Testis (tissue), 2 donors: ENCODE measurements at regions not wholly inside any gene's neighbourhood (a gene's known extent, or its start where the extent isn't known, plus 50 kb on each side); places are given as distances from the start of the nearest gene placed in this dataset.

Source experiments
- DNase-seq: peaks from one replicate; pipeline ENCODE4 v3.0.0-alpha.2; 2019
- H3K27ac ChIP-seq, 2 donors: fragments of 200-600 bp; sonication (generic); one replicate each; pipeline ENCODE4 v1.5.1; 2019
- H3K27me3 ChIP-seq: fragments of 200-600 bp; sonication (generic); one replicate; pipeline ENCODE4 v1.5.1; 2019
- H3K36me3 ChIP-seq: fragments of 200-600 bp; sonication (generic); one replicate; pipeline ENCODE4 v1.5.1; 2017; ENCODE audit warnings: low read depth; ENCODE audit errors: missing control alignments
- H3K4me1 ChIP-seq: fragments of 200-600 bp; sonication (generic); one replicate; pipeline ENCODE4 v1.5.1; 2019
- H3K4me3 ChIP-seq, 2 donors: fragments of 200-600 bp; sonication (generic); one replicate each; pipeline ENCODE4 v1.5.1; 2017 to 2019
- H3K9me3 ChIP-seq: fragments of 200-600 bp; sonication (generic); one replicate; pipeline ENCODE4 v1.5.1; 2017
- CTCF ChIP-seq, 3 experiments: fragments of 450-650 bp in 2 of 3; fragments of 200-600 bp in 1 of 3; sonication (generic) in 1 of 3; IDR thresholded peaks; one replicate each; pipeline ENCODE4 v1.5.1; 2016 to 2019; ENCODE audit warnings: antibody characterized with exemption in 3 of 3, mild to moderate bottlenecking in 2 of 3, moderate library complexity in 1 of 3
- POLR2A ChIP-seq: fragments of 450-650 bp; IDR thresholded peaks from one replicate; pipeline ENCODE4 v1.6.1; 2017; ENCODE audit warnings: antibody characterized with exemption, mild to moderate bottlenecking, moderate library complexity
- WGBS, 2 donors: methylation state at CpG; one replicate each; pipeline ENCODE4 v1.1.5; 2018; 5-methylcytosine and 5-hydroxymethylcytosine counted together
- intact Hi-C: fragments of 100-400 bp; cut with DNase I; formaldehyde crosslinking; loops from one replicate; pipeline ENCODE4 v1.15.1; 2023; ENCODE audit warnings: low total_unique reads

- WGBS, 2 donors = 64 to 67% methylated on average over 1 of the region's 1 CpG
- no peak for DNase-seq
- Histone ChIP-seq H3K9me3 (no peaks in the 10 kb centered on the region), H3K4me3 (no peak overlapping the region), H3K27ac (no peak overlapping the region), H3K4me1 (no peaks in the 10 kb centered on the region), H3K36me3 (no peaks in the 10 kb centered on the region), H3K27me3 (no peaks in the 10 kb centered on the region)
- intact Hi-C loops = no loop called here
- TF ChIP-seq CTCF (IDR thresholded peaks at IDR 0.05) (no peak), POLR2A (no peak)
These were observed 123.1 kb upstream of the UMPS start for GRCh38 chr3:124607163-124607562.

GRCh38 chr3:124609402-124609801 is 120.8 kb upstream of the UMPS start:
- DNase-seq = no peak
- 96 to 100% methylated on average over 3 of the region's 3 CpGs for WGBS, 2 donors
- H3K36me3 ChIP-seq = no peaks in the 10 kb centered on the region
- H3K4me3 ChIP-seq = no peak overlapping the region
- H3K9me3 ChIP-seq = no peaks in the 10 kb centered on the region
- no peak for TF ChIP-seq CTCF (IDR thresholded peaks at IDR 0.05)
- no peak for TF ChIP-seq POLR2A
- no peak overlapping the region for H3K27ac ChIP-seq
- H3K27me3 ChIP-seq = no peaks in the 10 kb centered on the region
- no peaks in the 10 kb centered on the region for H3K4me1 ChIP-seq
- intact Hi-C loops = no loop called here

GRCh38 chr3:124610130-124610529 is 120.1 kb upstream of the UMPS start:
- TF ChIP-seq POLR2A (no peak), CTCF (IDR thresholded peaks at IDR 0.05) (no peak)
- Histone ChIP-seq H3K36me3 (no peaks in the 10 kb centered on the region), H3K9me3 (no peaks in the 10 kb centered on the region), H3K4me3 (no peak overlapping the region), H3K27me3 (no peaks in the 10 kb centered on the region), H3K27ac (no peak overlapping the region), H3K4me1 (no peaks in the 10 kb centered on the region)
- intact Hi-C loops = no loop called here
- no peak for DNase-seq
- 91 to 95% methylated on average over 1 of the region's 1 CpG for WGBS, 2 donors

- Histone ChIP-seq H3K4me1 (no peaks in the 10 kb centered on the region), H3K4me3 (no peak overlapping the region), H3K36me3 (no peaks in the 10 kb centered on the region), H3K27ac (no peak overlapping the region), H3K9me3 (no peaks in the 10 kb centered on the region), H3K27me3 (no peaks in the 10 kb centered on the region)
- intact Hi-C loops = no loop called here
- TF ChIP-seq CTCF (IDR thresholded peaks at IDR 0.05) (no peak), POLR2A (no peak)
- WGBS, 2 donors = 59 to 76% methylated on average over 3 to 4 of the region's 4 CpGs
- DNase-seq = no peak
These were observed 118.7 kb upstream of the UMPS start for GRCh38 chr3:124611520-124611919.

- intact Hi-C loops = no loop called here
- no peak for DNase-seq
- no peaks in the 10 kb centered on the region for H3K9me3 ChIP-seq
- no peak overlapping the region for H3K4me3 ChIP-seq
- 81 to 94% methylated on average over 1 of the region's 1 CpG for WGBS, 2 donors
- H3K36me3 ChIP-seq = no peaks in the 10 kb centered on the region
- no peak overlapping the region for H3K27ac ChIP-seq
- TF ChIP-seq POLR2A = no peak
- no peaks in the 10 kb centered on the region for H3K4me1 ChIP-seq
- no peaks in the 10 kb centered on the region for H3K27me3 ChIP-seq
These were observed 114.2 kb upstream of the UMPS start for GRCh38 chr3:124615896-124616543.
